Activated T-helper 1 cell treated with anti-CD3 and anti-CD28 coated beads, Interleukin-12 subunit alpha, Interleukin-12 subunit beta, Interleukin-2, Interleukin-4 antibody, amounts not matched to agents 30 ng/mL and 10 ng/mL and 1 ng/mL, durations not matched to agents 14 hours and 24 hours and 36 hours (primary cell): ENCODE measurements at regions not wholly inside any gene's neighbourhood (a gene's known extent, or its start where the extent isn't known, plus 50 kb on each side); places are given as distances from the start of the nearest gene placed in this dataset.

ENCODE experiments used
- DNase-seq: peaks from one replicate; pipeline ENCODE4 v3.0.0; 2021; ENCODE audit warnings: low spot score
- H3K27ac Mint-ChIP-seq: one replicate; pipeline ENCODE4 v1.8.0; 2021; ENCODE audit warnings: mild to moderate bottlenecking, mixed read lengths
- H3K27me3 Mint-ChIP-seq: one replicate; pipeline ENCODE4 v1.8.0; 2022; ENCODE audit warnings: mild to moderate bottlenecking, moderate library complexity, mixed read lengths; ENCODE audit not compliant: insufficient read depth
- H3K36me3 Mint-ChIP-seq: one replicate; pipeline ENCODE4 v1.8.0; 2021; ENCODE audit warnings: low read depth, mixed read lengths
- H3K4me1 Mint-ChIP-seq: one replicate; pipeline ENCODE4 v1.8.0; 2021; ENCODE audit warnings: low read depth, mixed read lengths
- H3K4me3 Mint-ChIP-seq: one replicate; pipeline ENCODE4 v1.8.0; 2021; ENCODE audit warnings: mild to moderate bottlenecking, moderate library complexity, mixed read lengths
- H3K9me3 Mint-ChIP-seq: one replicate; pipeline ENCODE4 v1.8.0; 2021; ENCODE audit warnings: mixed read lengths
- intact Hi-C: fragments of 100-400 bp; cut with micrococcal nuclease; formaldehyde crosslinking; loops from one replicate; pipeline ENCODE4 v1.15.1; 2024

- Mint-ChIP-seq H3K4me1 (no peaks in the 10 kb centered on the region), H3K4me3 (no peak overlapping the region), H3K27ac (no peak overlapping the region), H3K36me3 (no peaks in the 10 kb centered on the region), H3K9me3 (no peaks in the 10 kb centered on the region), H3K27me3 (no peaks in the 10 kb centered on the region)
- intact Hi-C loops = no loop called here
- DNase-seq = no peak
Observed at GRCh38 chr12:19003141-19003540, 126.4 kb upstream of the PLEKHA5 start.

- intact Hi-C loops = no loop called here
- H3K4me3 Mint-ChIP-seq = no peak overlapping the region
- H3K27me3 Mint-ChIP-seq = no peaks in the 10 kb centered on the region
- H3K27ac Mint-ChIP-seq = no peak overlapping the region
- DNase-seq = no peak
- H3K36me3 Mint-ChIP-seq = no peaks in the 10 kb centered on the region
- no peaks in the 10 kb centered on the region for H3K9me3 Mint-ChIP-seq
- no peaks in the 10 kb centered on the region for H3K4me1 Mint-ChIP-seq
Observed at GRCh38 chr12:19003987-19004619, 125.4 kb upstream of the PLEKHA5 start.

GRCh38 chr12:19005257-19005801, 124.2 kb upstream of the PLEKHA5 start:
- H3K4me3 Mint-ChIP-seq = no peak overlapping the region
- H3K4me1 Mint-ChIP-seq = no peaks in the 10 kb centered on the region
- no peaks in the 10 kb centered on the region for H3K36me3 Mint-ChIP-seq
- DNase-seq = no peak
- H3K27ac Mint-ChIP-seq = no peak overlapping the region
- intact Hi-C loops = no loop called here
- no peaks in the 10 kb centered on the region for H3K9me3 Mint-ChIP-seq
- no peaks in the 10 kb centered on the region for H3K27me3 Mint-ChIP-seq

GRCh38 chr12:19006626-19007137, 122.9 kb upstream of the PLEKHA5 start:
- intact Hi-C loops = no loop called here
- no peak overlapping the region for H3K4me3 Mint-ChIP-seq
- no peaks in the 10 kb centered on the region for H3K36me3 Mint-ChIP-seq
- H3K27me3 Mint-ChIP-seq = no peaks in the 10 kb centered on the region
- H3K27ac Mint-ChIP-seq = no peak overlapping the region
- no peaks in the 10 kb centered on the region for H3K4me1 Mint-ChIP-seq
- H3K9me3 Mint-ChIP-seq = no peaks in the 10 kb centered on the region
- no peak for DNase-seq

GRCh38 chr12:19008102-19008501, 121.4 kb upstream of the PLEKHA5 start:
- DNase-seq = no peak
- intact Hi-C loops = no loop called here
- Mint-ChIP-seq H3K9me3 (no peaks in the 10 kb centered on the region), H3K4me1 (no peaks in the 10 kb centered on the region), H3K27ac (no peak overlapping the region), H3K36me3 (no peaks in the 10 kb centered on the region), H3K27me3 (no peaks in the 10 kb centered on the region), H3K4me3 (no peak overlapping the region)

GRCh38 chr12:19010087-19010486, 119.4 kb upstream of the PLEKHA5 start:
- Mint-ChIP-seq H3K4me3 (no peak overlapping the region), H3K27ac (no peak overlapping the region), H3K36me3 (no peaks in the 10 kb centered on the region), H3K4me1 (no peaks in the 10 kb centered on the region), H3K9me3 (no peaks in the 10 kb centered on the region), H3K27me3 (no peaks in the 10 kb centered on the region)
- intact Hi-C loops = no loop called here
- DNase-seq = no peak

GRCh38 chr12:19010726-19011125, 118.8 kb upstream of the PLEKHA5 start:
- intact Hi-C loops = no loop called here
- no peak overlapping the region for H3K27ac Mint-ChIP-seq
- H3K4me1 Mint-ChIP-seq = no peaks in the 10 kb centered on the region
- H3K9me3 Mint-ChIP-seq = no peaks in the 10 kb centered on the region
- H3K36me3 Mint-ChIP-seq = no peaks in the 10 kb centered on the region
- DNase-seq = no peak
- H3K4me3 Mint-ChIP-seq = no peak overlapping the region
- no peaks in the 10 kb centered on the region for H3K27me3 Mint-ChIP-seq

GRCh38 chr12:19012965-19013364, 116.6 kb upstream of the PLEKHA5 start:
- no peaks in the 10 kb centered on the region for H3K9me3 Mint-ChIP-seq
- H3K36me3 Mint-ChIP-seq = no peaks in the 10 kb centered on the region
- DNase-seq = no peak
- no peak overlapping the region for H3K27ac Mint-ChIP-seq
- intact Hi-C loops = no loop called here
- no peaks in the 10 kb centered on the region for H3K27me3 Mint-ChIP-seq
- no peak overlapping the region for H3K4me3 Mint-ChIP-seq
- no peaks in the 10 kb centered on the region for H3K4me1 Mint-ChIP-seq

- DNase-seq = no peak
- no peaks in the 10 kb centered on the region for H3K27me3 Mint-ChIP-seq
- H3K36me3 Mint-ChIP-seq = no peaks in the 10 kb centered on the region
- no peaks in the 10 kb centered on the region for H3K4me1 Mint-ChIP-seq
- intact Hi-C loops = no loop called here
- H3K4me3 Mint-ChIP-seq = no peak overlapping the region
- H3K9me3 Mint-ChIP-seq = no peaks in the 10 kb centered on the region
- no peak overlapping the region for H3K27ac Mint-ChIP-seq
Observed at GRCh38 chr12:19014240-19014639, 115.3 kb upstream of the PLEKHA5 start.

GRCh38 chr12:19015285-19015684, 114.2 kb upstream of the PLEKHA5 start:
- Mint-ChIP-seq H3K27ac (no peak overlapping the region), H3K36me3 (no peaks in the 10 kb centered on the region), H3K4me3 (no peak overlapping the region), H3K4me1 (no peaks in the 10 kb centered on the region), H3K27me3 (no peaks in the 10 kb centered on the region), H3K9me3 (no peaks in the 10 kb centered on the region)
- no peak for DNase-seq
- intact Hi-C loops = no loop called here

GRCh38 chr12:19018302-19018970, 111.1 kb upstream of the PLEKHA5 start:
- Mint-ChIP-seq H3K36me3 (no peaks in the 10 kb centered on the region), H3K9me3 (no peaks in the 10 kb centered on the region), H3K27ac (no peak overlapping the region), H3K4me1 (no peaks in the 10 kb centered on the region), H3K4me3 (no peak overlapping the region), H3K27me3 (no peaks in the 10 kb centered on the region)
- intact Hi-C loops = no loop called here
- DNase-seq = no peak

GRCh38 chr12:19021240-19021639, 108.3 kb upstream of the PLEKHA5 start:
- Mint-ChIP-seq H3K4me1 (no peaks in the 10 kb centered on the region), H3K4me3 (no peak overlapping the region), H3K9me3 (no peaks in the 10 kb centered on the region), H3K36me3 (no peaks in the 10 kb centered on the region), H3K27me3 (no peaks in the 10 kb centered on the region), H3K27ac (no peak overlapping the region)
- DNase-seq = no peak
- intact Hi-C loops = no loop called here

GRCh38 chr12:19021646-19022045, 107.9 kb upstream of the PLEKHA5 start:
- no peaks in the 10 kb centered on the region for H3K4me1 Mint-ChIP-seq
- intact Hi-C loops = no loop called here
- H3K9me3 Mint-ChIP-seq = no peaks in the 10 kb centered on the region
- no peaks in the 10 kb centered on the region for H3K36me3 Mint-ChIP-seq
- DNase-seq = no peak
- H3K4me3 Mint-ChIP-seq = no peak overlapping the region
- H3K27ac Mint-ChIP-seq = no peak overlapping the region
- no peaks in the 10 kb centered on the region for H3K27me3 Mint-ChIP-seq
